HCT116 (cell line): ENCODE measurements at regions not wholly inside any gene's neighbourhood (a gene's known extent, or its start where the extent isn't known, plus 50 kb on each side); places are given as distances from the start of the nearest gene placed in this dataset.

Experiments
- ATAC-seq: fragments of 200-7000 bp; cut with Tn5 transposase; 2 replicates; pipeline ENCODE4 v1.9.1; 2020; ENCODE audit warnings: mild to moderate bottlenecking, moderate library complexity
- BruUV-seq: library from RNA; stranded (reverse); fragments of 400-500 nt; replicated peaks from 2 replicates; lab custom pipeline; 2021; lab: Mats Ljungman, UMichigan
- CTCF ChIA-PET: fragments of 300-600 bp; sonication (Branson Sonifier 250); formaldehyde crosslinking; loops from one replicate; lab custom pipeline; 2021; ENCODE audit warnings: antibody characterized with exemption; lab: Charles Lee
- POLR2A ChIA-PET: fragments of 300-600, 350-600 bp; sonication (Branson Sonifier 250); formaldehyde crosslinking; loops from one replicate; lab custom pipeline; 2021; ENCODE audit warnings: antibody characterized with exemption; lab: Charles Lee
- RAD21 ChIA-PET, 2 experiments: fragments of 300-600 bp; sonication (Branson Sonifier 250); formaldehyde crosslinking; loops; one replicate each; lab custom pipeline; 2023; ENCODE audit warnings: low total read pairs in 2 of 2; ENCODE audit not compliant: uncharacterized antibody in 2 of 2, unreplicated experiment in 2 of 2, low non-redundant PET in 1 of 2; lab: Charles Lee
- DNase-seq: peaks from one replicate; pipeline ENCODE4 v3.0.0-alpha.2; 2010; ENCODE audit warnings: low read depth, low spot score
- H2AFZ ChIP-seq: fragments of 200-600 bp; shearing (Covaris generic), sonication (generic); 2 replicates; pipeline ENCODE4 v1.6.1; 2017; ENCODE audit warnings: low read depth, mixed run types, mixed read lengths, antibody characterized with exemption, low read length; ENCODE audit not compliant: poor library complexity, severe bottlenecking
- H3K27ac ChIP-seq: 2 replicates; pipeline ENCODE4 v1.5.1; 2012; ENCODE audit warnings: low read depth, low read length
- H3K27me3 ChIP-seq: fragments of 200-600 bp; sonication (generic); 2 replicates; pipeline ENCODE4 v1.6.1; 2016; ENCODE audit warnings: mixed run types, low read length, mixed read lengths; ENCODE audit not compliant: insufficient read depth
- H3K36me3 ChIP-seq, 2 experiments: fragments of 200-500 bp in 1 of 2; fragments of 200-600 bp in 1 of 2; sonication (Bioruptor generic) in 1 of 2; sonication (generic) in 1 of 2; 2 replicates each; pipeline versions ENCODE4 v1.5.1 to v1.6.1; 2014 to 2016; ENCODE audit warnings: low read length in 2 of 2, inconsistent platforms in 1 of 2, mixed read lengths in 1 of 2, mixed run types in 1 of 2; ENCODE audit not compliant: insufficient read depth in 2 of 2, control insufficient read depth in 1 of 2
- H3K4me1 ChIP-seq, 2 experiments: fragments of 200-600 bp in 1 of 2; sonication (generic) in 1 of 2; 2 replicates each; pipeline versions ENCODE4 v1.5.1 to v1.6.1; 2012 to 2017; ENCODE audit warnings: low read length in 2 of 2, inconsistent platforms in 1 of 2, mild to moderate bottlenecking in 1 of 2, mixed read lengths in 1 of 2, mixed run types in 1 of 2, moderate library complexity in 1 of 2; ENCODE audit not compliant: insufficient read depth in 2 of 2, control insufficient read depth in 1 of 2
- H3K4me2 ChIP-seq: fragments of 200-600 bp; sonication (generic); 2 replicates; pipeline ENCODE4 v1.6.1; 2017; ENCODE audit warnings: mixed run types, low read length, mixed read lengths
- H3K4me3 ChIP-seq, 2 experiments: fragments of 200-600 bp in 1 of 2; sonication (generic) in 1 of 2; replicated peaks in 1 of 2; 2 replicates each; pipeline ENCODE4 v1.5.1; 2011 to 2016; ENCODE audit warnings: low read length in 2 of 2, control low read depth in 1 of 2, low read depth in 1 of 2, mild to moderate bottlenecking in 1 of 2, mixed read lengths in 1 of 2, mixed run types in 1 of 2
- H3K79me2 ChIP-seq: fragments of 200-600 bp; sonication (generic); 2 replicates; pipeline ENCODE4 v1.6.1; 2017; ENCODE audit warnings: mild to moderate bottlenecking, mixed run types, low read length, moderate library complexity, mixed read lengths; ENCODE audit not compliant: insufficient read depth
- H3K9ac ChIP-seq: fragments of 200-600 bp; sonication (generic); 2 replicates; pipeline ENCODE4 v1.6.1; 2016; ENCODE audit warnings: low read length, mixed read lengths
- H3K9me2 ChIP-seq: fragments of 200-600 bp; sonication (generic), shearing (Covaris generic); 2 replicates; pipeline ENCODE4 v1.6.1; 2017; ENCODE audit warnings: mixed run types, mild to moderate bottlenecking, moderate library complexity; ENCODE audit not compliant: insufficient read depth
- H3K9me3 ChIP-seq, 2 experiments: fragments of 200-500 bp in 1 of 2; fragments of 200-600 bp in 1 of 2; sonication (Bioruptor generic) in 1 of 2; sonication (generic) in 1 of 2; 2 replicates each; pipeline ENCODE4 v1.6.1; 2014 to 2017; ENCODE audit warnings: low read length in 2 of 2, mixed read lengths in 2 of 2, inconsistent platforms in 1 of 2, low read depth in 1 of 2, mild to moderate bottlenecking in 1 of 2, mixed run types in 1 of 2, moderate library complexity in 1 of 2; ENCODE audit not compliant: control insufficient read depth in 1 of 2, insufficient read depth in 1 of 2
- H4K20me1 ChIP-seq: fragments of 200-600 bp; sonication (generic), shearing (Covaris generic); 2 replicates; pipeline ENCODE4 v1.6.1; 2017; ENCODE audit warnings: mixed run types, mild to moderate bottlenecking, moderate library complexity; ENCODE audit not compliant: insufficient read depth
- CBX3 ChIP-seq: IDR thresholded peaks from 2 replicates; pipeline ENCODE4 v1.6.1; 2012; ENCODE audit warnings: low read depth
- CEBPB ChIP-seq: IDR thresholded peaks from 2 replicates; pipeline ENCODE4 v1.6.1; 2012; ENCODE audit warnings: low read depth
- CTCF ChIP-seq, 3 experiments: fragments of 200-600 bp in 1 of 3; sonication (generic) in 1 of 3; IDR thresholded peaks in 2 of 3; conservative IDR thresholded peaks in 1 of 3; 2 replicates each; pipeline ENCODE4 v1.5.1; 2012 to 2017; ENCODE audit warnings: low read depth in 2 of 3, low read length in 2 of 3, antibody characterized with exemption in 1 of 3, borderline replicate concordance in 1 of 3, control low read depth in 1 of 3, mild to moderate bottlenecking in 1 of 3, mixed read lengths in 1 of 3, mixed run types in 1 of 3, moderate library complexity in 1 of 3; ENCODE audit not compliant: insufficient read depth in 1 of 3
- EGR1 ChIP-seq: IDR thresholded peaks from 2 replicates; pipeline ENCODE4 v1.6.1; 2012; ENCODE audit warnings: low read depth
- MAX ChIP-seq: IDR thresholded peaks from 2 replicates; pipeline ENCODE4 v1.6.1; 2012
- POLR2A ChIP-seq: IDR thresholded peaks from 2 replicates; pipeline ENCODE4 v1.7.0; 2011; ENCODE audit warnings: borderline replicate concordance; ENCODE audit not compliant: insufficient read depth, insufficient read length; ENCODE audit errors: extremely low read depth
- POLR2AphosphoS5 ChIP-seq: IDR thresholded peaks from 2 replicates; pipeline ENCODE4 v1.6.1; 2011; ENCODE audit warnings: mild to moderate bottlenecking, low read depth, low read length, moderate library complexity
- SP1 ChIP-seq: IDR thresholded peaks from 2 replicates; pipeline ENCODE4 v1.6.1; 2012; ENCODE audit warnings: low read depth
- TCF7L2 ChIP-seq: IDR thresholded peaks from 2 replicates; pipeline ENCODE4 v1.7.0; 2011; ENCODE audit warnings: borderline replicate concordance, inconsistent platforms; ENCODE audit not compliant: insufficient read depth, insufficient read length; ENCODE audit errors: extremely low read depth
- YY1 ChIP-seq: IDR thresholded peaks from 2 replicates; pipeline ENCODE4 v1.6.1; 2011; ENCODE audit warnings: low read length, low read depth, moderate library complexity, mild to moderate bottlenecking; ENCODE audit not compliant: insufficient replicate concordance; ENCODE audit errors: extremely low read depth
- ZFX ChIP-seq: fragments of 450-650 bp; IDR thresholded peaks from 2 replicates; pipeline ENCODE4 v1.6.1; 2017
- ZNF274 ChIP-seq: fragments of 200-500 bp; sonication (Bioruptor generic); IDR thresholded peaks from 2 replicates; pipeline ENCODE4 v1.6.1; 2014; ENCODE audit warnings: mild to moderate bottlenecking, low read depth, low read length, inconsistent platforms
- intact Hi-C: fragments of 100-400 bp; cut with micrococcal nuclease; formaldehyde crosslinking; loops from 2 replicates; pipeline ENCODE4 v1.10.0; 2022

- BruUV-seq = no TSS peak
- ChIA-PET RAD21 (no interaction called here), CTCF (no interaction called here), POLR2A (no interaction called here)
- H3K9me3 ChIP-seq = no peaks in the 10 kb centered on the region
- no peaks in the 10 kb centered on the region for H3K4me1 ChIP-seq
- H3K79me2 ChIP-seq = no peaks in the 10 kb centered on the region
- no peak overlapping the region for H2AFZ ChIP-seq
- no peak overlapping the region for H3K4me3 ChIP-seq
- H3K4me2 ChIP-seq = no peak overlapping the region
- H4K20me1 ChIP-seq = no peaks in the 10 kb centered on the region
- no peaks in the 10 kb centered on the region for H3K9me2 ChIP-seq
- intact Hi-C loops = no loop called here
- DNase-seq = no peak
- no peak overlapping the region for H3K27ac ChIP-seq
- TF ChIP-seq CBX3 (no peak), MAX (no peak)
- TF ChIP-seq, all 23 proteins: peak for 0
- H3K36me3 ChIP-seq = no peaks in the 10 kb centered on the region
- H3K9ac ChIP-seq = no peak overlapping the region
- H3K27me3 ChIP-seq = peaks cover 5% of the 10 kb centered on the region; the same call in 1 of the 2 replicates
- ATAC-seq = no peak
Observed at GRCh38 chr2:15766911-15767597, 173.3 kb upstream of the MYCN start.

- Histone ChIP-seq H3K27ac (no peak overlapping the region), H3K4me3 (no peak overlapping the region), H3K79me2 (no peaks in the 10 kb centered on the region), H3K4me1 (no peaks in the 10 kb centered on the region), H3K4me2 (no peak overlapping the region), H3K36me3 (no peaks in the 10 kb centered on the region), H3K27me3 (peaks cover 3% of the 10 kb centered on the region; the same call in 1 of the 2 replicates), H4K20me1 (no peaks in the 10 kb centered on the region), H3K9me3 (no peaks in the 10 kb centered on the region), H3K9ac (no peak overlapping the region), H3K9me2 (no peaks in the 10 kb centered on the region), H2AFZ (no peak overlapping the region)
- no TSS peak for BruUV-seq
- ChIA-PET POLR2A (no interaction called here), CTCF (no interaction called here), RAD21 (no interaction called here)
- TF ChIP-seq CTCF (IDR thresholded peaks at IDR 0.05 in 2 of 3, conservative IDR thresholded peaks at IDR 0.05 in 1 of 3; ENCODE audit: borderline replicate concordance in 1 of 3, insufficient read depth in 1 of 3, low read depth in 2 of 3, low read length in 2 of 3) (no peak), MAX (no peak), ZFX (no peak), POLR2A (no peak), ZNF274 (no peak), EGR1 (no peak), TCF7L2 (no peak), CEBPB (no peak), SP1 (no peak), YY1 (no peak), POLR2AphosphoS5 (no peak)
- intact Hi-C loops = no loop called here
- ATAC-seq (no peak), DNase-seq (no peak)
Observed at GRCh38 chr2:15767679-15768078, 172.7 kb upstream of the MYCN start.
